Heart left ventricle (tissue), 13 donors: ENCODE measurements at regions not wholly inside any gene's neighbourhood (a gene's known extent, or its start where the extent isn't known, plus 50 kb on each side); places are given as distances from the start of the nearest gene placed in this dataset.

Source experiments
- POLR2A ChIP-seq, 2 donors: fragments of 450-650 bp; IDR thresholded peaks; one replicate each; pipeline ENCODE4 v1.6.1; 2017; ENCODE audit warnings: antibody characterized with exemption in 2 of 2, mild to moderate bottlenecking in 2 of 2, moderate library complexity in 2 of 2
- TF ChIP-seq, protein P1 (sequence below), 12 donors: fragments of 200-600 bp; sonication (generic) in 4 of 12; IDR thresholded peaks; one replicate each; pipeline versions ENCODE4 v1.5.0 to v1.8.0; 2018 to 2022; ENCODE audit warnings: antibody characterized with exemption in 12 of 12, mild to moderate bottlenecking in 5 of 12
- donor health status: ischemic (EF 13 %, LVEDD 7.1; RV severe dilation, severe dysfunction).
- donor health status: DM: no; HTN: yes; CAD: no.
- donor health status: DM: no; HTN: no; CAD: no.
- donor health status: ischemic (EF 25% LVEDD 6.9; RV normal size, moderate dysfunction).
- donor health status: ischemic (EF 25% LVEDD 5.7; RV mildly dilated, moderate dysfunction).
- donor health status: ischemic (EF 35%, LVEDD 5.7; RV mildly dilated, moderate dysfunction).
- donor health status: nonischemic (EF 11% LVEDD 7.7; RV severe dilation, severe dysfunction).
- donor health status: DM: yes; HTN: yes; CAD: no.
- donor health status: PGD.
- donor health status: ischemic (EF 29% LVEDD 5.4; RV normal size, mild dysfunction).
- donor health status: nonischemic (EF 23%, LVEDD 6.1; RV moderate dilation, normal function).

DNA sequence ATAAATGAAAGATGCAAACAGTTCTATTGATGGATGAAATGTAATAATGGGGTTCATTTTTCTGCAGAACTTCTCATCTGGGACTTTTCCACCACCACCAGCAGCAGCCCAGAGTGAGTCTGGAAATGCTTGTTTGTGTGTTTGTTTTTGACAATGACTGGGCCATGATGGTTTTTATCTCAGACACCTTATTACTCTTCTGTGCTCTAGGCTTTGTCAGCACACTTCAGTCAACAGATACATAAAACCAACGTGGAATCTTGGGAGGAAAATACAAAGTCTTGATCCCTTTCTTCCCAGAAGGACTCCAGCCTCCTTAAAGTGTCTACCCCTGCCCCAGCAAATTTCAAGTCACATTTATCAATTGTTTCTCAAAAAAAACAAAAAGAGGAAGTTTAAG, 134.0 kb downstream of the MREG start:
- TF ChIP-seq, protein P1, sequence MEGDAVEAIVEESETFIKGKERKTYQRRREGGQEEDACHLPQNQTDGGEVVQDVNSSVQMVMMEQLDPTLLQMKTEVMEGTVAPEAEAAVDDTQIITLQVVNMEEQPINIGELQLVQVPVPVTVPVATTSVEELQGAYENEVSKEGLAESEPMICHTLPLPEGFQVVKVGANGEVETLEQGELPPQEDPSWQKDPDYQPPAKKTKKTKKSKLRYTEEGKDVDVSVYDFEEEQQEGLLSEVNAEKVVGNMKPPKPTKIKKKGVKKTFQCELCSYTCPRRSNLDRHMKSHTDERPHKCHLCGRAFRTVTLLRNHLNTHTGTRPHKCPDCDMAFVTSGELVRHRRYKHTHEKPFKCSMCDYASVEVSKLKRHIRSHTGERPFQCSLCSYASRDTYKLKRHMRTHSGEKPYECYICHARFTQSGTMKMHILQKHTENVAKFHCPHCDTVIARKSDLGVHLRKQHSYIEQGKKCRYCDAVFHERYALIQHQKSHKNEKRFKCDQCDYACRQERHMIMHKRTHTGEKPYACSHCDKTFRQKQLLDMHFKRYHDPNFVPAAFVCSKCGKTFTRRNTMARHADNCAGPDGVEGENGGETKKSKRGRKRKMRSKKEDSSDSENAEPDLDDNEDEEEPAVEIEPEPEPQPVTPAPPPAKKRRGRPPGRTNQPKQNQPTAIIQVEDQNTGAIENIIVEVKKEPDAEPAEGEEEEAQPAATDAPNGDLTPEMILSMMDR (IDR thresholded peaks at IDR 0.05) = no peak
- TF ChIP-seq POLR2A (IDR thresholded peaks at IDR 0.05) = no peak
